ENCODE measurements at regions not wholly inside any gene's neighbourhood (a gene's known extent, or its start where the extent isn't known, plus 50 kb on each side); places are given as distances from the start of the nearest gene placed in this dataset.

DNA sequence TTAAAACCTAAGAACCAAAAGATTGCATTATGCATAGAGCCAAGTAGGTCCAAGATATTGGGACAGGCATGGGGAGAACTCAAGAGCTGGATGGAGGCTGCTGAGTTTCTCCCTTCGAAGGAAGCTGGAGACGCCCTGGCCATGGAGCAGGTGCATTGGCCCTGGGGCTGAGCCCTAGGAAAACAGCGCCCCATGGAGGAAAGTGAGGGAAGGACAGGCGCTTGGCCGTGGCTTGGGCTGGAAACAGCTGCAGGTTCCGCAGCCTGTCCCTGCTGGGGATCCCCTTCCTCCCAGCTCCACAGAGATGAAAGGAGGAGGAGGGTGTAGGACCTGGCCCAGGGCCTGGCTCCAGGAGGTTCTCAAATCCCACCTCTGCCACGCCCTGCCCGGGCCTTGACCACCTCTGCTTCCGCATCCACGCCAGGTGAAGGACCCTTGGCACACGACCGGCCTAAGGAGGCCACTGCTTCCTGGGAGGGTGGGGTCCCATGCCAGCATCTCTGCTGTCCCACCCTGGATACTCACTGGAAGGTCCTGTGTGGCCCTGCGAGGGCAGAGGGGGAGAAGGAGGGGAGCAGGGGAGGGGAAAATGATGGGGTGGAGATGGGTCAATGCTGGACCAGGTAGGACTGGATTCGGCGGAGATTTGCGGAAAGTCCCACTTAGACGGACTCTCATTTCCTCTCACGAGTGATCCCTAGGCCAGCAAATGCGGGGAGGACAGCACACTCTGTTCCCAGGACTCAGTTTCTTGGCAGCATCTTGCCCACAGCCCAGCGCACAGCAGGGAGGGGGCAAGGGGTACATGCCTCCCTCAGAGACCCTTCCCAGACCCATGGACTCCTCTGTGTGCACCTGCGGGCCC lies 258.6 kb upstream of the TCERG1L start:
- DNase-seq: no peak
- H3K27me3 Mint-ChIP-seq (ENCODE audit: insufficient read depth): peaks cover 1% of the 10 kb centered on the region; the same call in 1 of the 2 replicates
- no peak overlapping the region for H3K27ac Mint-ChIP-seq
- H3K9me3 Mint-ChIP-seq: peaks cover 69% of the 10 kb centered on the region
- TF ChIP-seq, protein P1, sequence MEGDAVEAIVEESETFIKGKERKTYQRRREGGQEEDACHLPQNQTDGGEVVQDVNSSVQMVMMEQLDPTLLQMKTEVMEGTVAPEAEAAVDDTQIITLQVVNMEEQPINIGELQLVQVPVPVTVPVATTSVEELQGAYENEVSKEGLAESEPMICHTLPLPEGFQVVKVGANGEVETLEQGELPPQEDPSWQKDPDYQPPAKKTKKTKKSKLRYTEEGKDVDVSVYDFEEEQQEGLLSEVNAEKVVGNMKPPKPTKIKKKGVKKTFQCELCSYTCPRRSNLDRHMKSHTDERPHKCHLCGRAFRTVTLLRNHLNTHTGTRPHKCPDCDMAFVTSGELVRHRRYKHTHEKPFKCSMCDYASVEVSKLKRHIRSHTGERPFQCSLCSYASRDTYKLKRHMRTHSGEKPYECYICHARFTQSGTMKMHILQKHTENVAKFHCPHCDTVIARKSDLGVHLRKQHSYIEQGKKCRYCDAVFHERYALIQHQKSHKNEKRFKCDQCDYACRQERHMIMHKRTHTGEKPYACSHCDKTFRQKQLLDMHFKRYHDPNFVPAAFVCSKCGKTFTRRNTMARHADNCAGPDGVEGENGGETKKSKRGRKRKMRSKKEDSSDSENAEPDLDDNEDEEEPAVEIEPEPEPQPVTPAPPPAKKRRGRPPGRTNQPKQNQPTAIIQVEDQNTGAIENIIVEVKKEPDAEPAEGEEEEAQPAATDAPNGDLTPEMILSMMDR (IDR thresholded peaks at IDR 0.05): no peak
- H3K4me3 Mint-ChIP-seq: no peak overlapping the region
- no peaks in the 10 kb centered on the region for H3K4me1 Mint-ChIP-seq (ENCODE audit: low read depth)
- H3K36me3 Mint-ChIP-seq (ENCODE audit: low read depth): no peaks in the 10 kb centered on the region

DNA sequence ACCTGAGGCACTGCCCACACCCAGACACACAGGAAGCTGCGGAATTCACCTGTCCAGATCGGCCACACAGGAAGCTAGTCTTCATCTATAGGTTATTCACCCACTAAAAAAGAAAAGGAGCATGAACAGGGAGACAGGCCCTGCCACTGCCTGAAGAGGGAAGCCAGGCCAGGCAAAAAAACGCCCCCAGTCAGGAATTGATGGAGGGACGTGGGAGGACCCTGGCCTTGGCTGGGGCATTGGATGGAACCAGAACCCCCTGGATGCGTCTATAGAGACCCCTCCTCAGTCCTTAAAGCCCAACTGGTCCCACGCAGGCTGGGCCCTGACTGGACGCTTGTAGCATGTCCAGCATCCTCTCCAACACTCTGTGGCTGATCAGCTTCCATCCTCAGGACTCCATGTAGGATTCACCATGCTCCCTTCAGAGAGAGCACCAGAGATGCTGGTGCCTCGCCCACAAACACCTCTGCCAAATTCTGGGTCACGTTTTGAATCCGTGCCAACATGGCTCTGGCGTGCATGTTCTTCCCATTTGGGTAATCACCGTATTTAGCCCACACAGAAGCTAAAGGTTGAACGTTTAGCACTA lies 259.3 kb upstream of the TCERG1L start:
- no peaks in the 10 kb centered on the region for H3K4me1 Mint-ChIP-seq (ENCODE audit: low read depth)
- no peak overlapping the region for H3K27ac Mint-ChIP-seq
- TF ChIP-seq, protein P1 (IDR thresholded peaks at IDR 0.05): no peak
- no peak overlapping the region for H3K4me3 Mint-ChIP-seq
- H3K9me3 Mint-ChIP-seq: peaks cover 70% of the 10 kb centered on the region
- H3K36me3 Mint-ChIP-seq (ENCODE audit: low read depth): no peaks in the 10 kb centered on the region
- no peak for DNase-seq
- peaks cover 1% of the 10 kb centered on the region; the same call in 1 of the 2 replicates for H3K27me3 Mint-ChIP-seq (ENCODE audit: insufficient read depth)

DNA sequence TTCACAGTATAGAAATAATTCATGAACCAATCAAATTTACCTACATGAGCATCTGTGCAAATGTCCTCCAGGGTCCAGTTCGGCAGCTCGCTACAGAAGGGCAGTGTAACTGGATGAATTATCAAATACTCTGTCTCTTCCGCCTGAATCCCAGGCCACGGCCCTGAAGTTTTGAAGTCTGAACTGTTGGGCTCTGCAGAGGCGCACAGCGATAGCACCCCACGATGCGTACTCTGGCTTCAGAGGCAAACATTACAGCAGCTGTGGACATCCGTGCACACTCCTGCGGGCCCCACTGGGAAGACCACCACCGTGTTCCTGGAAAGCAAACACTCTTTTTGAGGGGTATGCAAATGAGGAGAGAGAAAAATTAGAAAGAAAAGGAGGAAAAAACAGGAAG lies 259.8 kb upstream of the TCERG1L start:
- Mint-ChIP-seq H3K4me1 (ENCODE audit: low read depth) (no peaks in the 10 kb centered on the region), H3K36me3 (ENCODE audit: low read depth) (no peaks in the 10 kb centered on the region), H3K9me3 (peaks cover 72% of the 10 kb centered on the region), H3K27ac (no peak overlapping the region), H3K27me3 (ENCODE audit: insufficient read depth) (peaks cover 1% of the 10 kb centered on the region; the same call in 1 of the 2 replicates), H3K4me3 (no peak overlapping the region)
- TF ChIP-seq, protein P1 (IDR thresholded peaks at IDR 0.05): no peak
- DNase-seq: no peak

DNA sequence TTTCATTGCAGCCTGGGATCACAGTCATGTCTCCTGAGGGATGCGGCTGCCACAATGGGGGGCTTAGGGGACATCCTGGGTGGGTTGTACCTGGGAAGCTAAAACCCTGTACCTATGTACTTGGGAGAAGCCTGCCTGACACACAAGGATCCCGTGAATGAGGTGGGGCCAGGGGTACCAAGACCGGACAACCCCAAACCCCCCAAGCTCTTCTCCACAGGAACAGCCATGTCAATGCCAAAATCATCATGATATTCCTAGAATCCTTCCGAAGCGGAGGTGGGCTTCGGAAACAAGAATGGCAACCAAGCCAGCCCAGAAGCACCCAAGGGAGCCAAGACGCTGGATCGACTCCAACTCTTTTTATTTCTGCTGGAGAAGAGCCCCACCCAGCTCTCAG lies 260.3 kb upstream of the TCERG1L start:
- H3K4me3 Mint-ChIP-seq: no peak overlapping the region
- H3K4me1 Mint-ChIP-seq (ENCODE audit: low read depth): no peaks in the 10 kb centered on the region
- H3K27me3 Mint-ChIP-seq (ENCODE audit: insufficient read depth): no peaks in the 10 kb centered on the region
- TF ChIP-seq, protein P1 (IDR thresholded peaks at IDR 0.05): no peak
- H3K9me3 Mint-ChIP-seq: peaks cover 72% of the 10 kb centered on the region
- DNase-seq: no peak
- no peak overlapping the region for H3K27ac Mint-ChIP-seq
- no peaks in the 10 kb centered on the region for H3K36me3 Mint-ChIP-seq (ENCODE audit: low read depth)

DNA sequence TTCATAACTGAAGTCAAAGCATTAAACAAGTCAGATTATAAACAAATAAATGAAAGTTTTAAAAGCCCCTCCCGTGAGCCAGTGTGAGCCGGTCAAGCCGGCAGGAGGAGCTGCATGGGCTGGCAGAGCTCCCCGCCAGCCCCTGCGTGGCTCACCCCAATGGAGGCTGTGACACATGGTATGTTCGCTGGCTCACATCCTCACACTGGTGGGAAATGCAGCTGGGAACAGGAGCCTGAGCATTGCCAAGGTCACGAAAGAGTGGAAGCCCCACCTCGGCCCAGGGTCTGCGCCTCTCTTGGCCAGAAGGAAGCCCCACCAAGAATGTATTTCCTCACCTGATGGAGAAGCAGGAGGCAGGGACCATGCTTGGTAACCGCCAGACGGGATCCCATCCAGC lies 261.7 kb upstream of the TCERG1L start:
- H3K4me1 Mint-ChIP-seq (ENCODE audit: low read depth): no peaks in the 10 kb centered on the region
- no peak for DNase-seq
- no peak overlapping the region for H3K4me3 Mint-ChIP-seq
- H3K27ac Mint-ChIP-seq: no peak overlapping the region
- TF ChIP-seq, protein P1 (IDR thresholded peaks at IDR 0.05): no peak
- H3K27me3 Mint-ChIP-seq (ENCODE audit: insufficient read depth): no peaks in the 10 kb centered on the region
- no peaks in the 10 kb centered on the region for H3K36me3 Mint-ChIP-seq (ENCODE audit: low read depth)
- H3K9me3 Mint-ChIP-seq: peaks cover 68% of the 10 kb centered on the region
